ENCODE measurements at regions not wholly inside any gene's neighbourhood (a gene's known extent, or its start where the extent isn't known, plus 50 kb on each side); places are given as distances from the start of the nearest gene placed in this dataset.

DNA sequence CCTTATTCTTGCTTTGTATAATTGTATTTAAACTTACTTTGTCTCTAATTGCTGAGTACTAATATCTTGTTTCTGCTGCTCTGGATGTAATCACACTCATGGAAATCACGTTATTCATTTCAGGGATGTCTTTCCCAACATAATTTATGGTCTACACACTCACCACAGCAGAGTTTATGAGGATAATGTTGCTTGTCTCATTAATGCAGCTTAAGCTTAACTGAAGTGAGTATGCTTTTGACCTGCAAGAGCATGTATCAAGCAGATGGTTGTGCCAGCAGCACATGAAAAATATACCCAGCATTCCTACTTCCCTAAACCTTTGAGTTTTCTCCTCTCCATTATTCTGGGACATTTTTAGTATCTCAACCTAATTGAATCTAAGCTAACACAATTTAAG, 1080.9 kb downstream of the SLITRK5 start:
- intact Hi-C loops (cut with micrococcal nuclease) = no loop called here
- POLR2A ChIA-PET (ENCODE audit: unreplicated experiment) = no interaction called here

More for the DNA sequence above, 1080.9 kb downstream of the SLITRK5 start:
- TF ChIP-seq BHLHE40 (IDR thresholded peaks at IDR 0.05; ENCODE audit: low read depth, low read length) (no peak), SMC3 (IDR thresholded peaks at IDR 0.05; ENCODE audit: low read depth, low read length) (no peak), RAD21 (IDR thresholded peaks at IDR 0.05; ENCODE audit: low read length) (no peak), CHD1 (IDR thresholded peaks at IDR 0.05; ENCODE audit: low read depth, low read length) (no peak), MAFK (IDR thresholded peaks at IDR 0.05; ENCODE audit: low read depth, low read length) (no peak), FOS (IDR thresholded peaks at IDR 0.05; ENCODE audit: low read depth, low read length) (no peak), MXI1 (IDR thresholded peaks at IDR 0.05; ENCODE audit: borderline replicate concordance, low read depth, low read length) (no peak), RFX5 (IDR thresholded peaks at IDR 0.05; ENCODE audit: low read depth, low read length) (no peak), CEBPB (IDR thresholded peaks at IDR 0.05; ENCODE audit: low read depth, low read length) (no peak), RCOR1 (IDR thresholded peaks at IDR 0.05; ENCODE audit: insufficient replicate concordance, low read length) (no peak), ELK1 (IDR thresholded peaks at IDR 0.05; ENCODE audit: borderline replicate concordance, low read depth, low read length) (no peak), MAZ (IDR thresholded peaks at IDR 0.05; ENCODE audit: borderline replicate concordance, low read depth, low read length) (no peak), NFE2L2 (IDR thresholded peaks at IDR 0.05; ENCODE audit: low read depth, low read length) (no peak)
- TF ChIP-seq, protein P1, sequence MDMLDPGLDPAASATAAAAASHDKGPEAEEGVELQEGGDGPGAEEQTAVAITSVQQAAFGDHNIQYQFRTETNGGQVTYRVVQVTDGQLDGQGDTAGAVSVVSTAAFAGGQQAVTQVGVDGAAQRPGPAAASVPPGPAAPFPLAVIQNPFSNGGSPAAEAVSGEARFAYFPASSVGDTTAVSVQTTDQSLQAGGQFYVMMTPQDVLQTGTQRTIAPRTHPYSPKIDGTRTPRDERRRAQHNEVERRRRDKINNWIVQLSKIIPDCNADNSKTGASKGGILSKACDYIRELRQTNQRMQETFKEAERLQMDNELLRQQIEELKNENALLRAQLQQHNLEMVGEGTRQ (IDR thresholded peaks at IDR 0.05; ENCODE audit: low read depth, low read length) = no peak
- TF ChIP-seq, protein P2, sequence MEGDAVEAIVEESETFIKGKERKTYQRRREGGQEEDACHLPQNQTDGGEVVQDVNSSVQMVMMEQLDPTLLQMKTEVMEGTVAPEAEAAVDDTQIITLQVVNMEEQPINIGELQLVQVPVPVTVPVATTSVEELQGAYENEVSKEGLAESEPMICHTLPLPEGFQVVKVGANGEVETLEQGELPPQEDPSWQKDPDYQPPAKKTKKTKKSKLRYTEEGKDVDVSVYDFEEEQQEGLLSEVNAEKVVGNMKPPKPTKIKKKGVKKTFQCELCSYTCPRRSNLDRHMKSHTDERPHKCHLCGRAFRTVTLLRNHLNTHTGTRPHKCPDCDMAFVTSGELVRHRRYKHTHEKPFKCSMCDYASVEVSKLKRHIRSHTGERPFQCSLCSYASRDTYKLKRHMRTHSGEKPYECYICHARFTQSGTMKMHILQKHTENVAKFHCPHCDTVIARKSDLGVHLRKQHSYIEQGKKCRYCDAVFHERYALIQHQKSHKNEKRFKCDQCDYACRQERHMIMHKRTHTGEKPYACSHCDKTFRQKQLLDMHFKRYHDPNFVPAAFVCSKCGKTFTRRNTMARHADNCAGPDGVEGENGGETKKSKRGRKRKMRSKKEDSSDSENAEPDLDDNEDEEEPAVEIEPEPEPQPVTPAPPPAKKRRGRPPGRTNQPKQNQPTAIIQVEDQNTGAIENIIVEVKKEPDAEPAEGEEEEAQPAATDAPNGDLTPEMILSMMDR (conservative IDR thresholded peaks at IDR 0.05; ENCODE audit: low read depth, low read length) = no peak
- Histone ChIP-seq H4K8ac (ENCODE audit: low read depth in 2 of 2, low read length in 2 of 2) (no peak overlapping the region), H2BK5ac (ENCODE audit: low read depth, low read length, poor library complexity, severe bottlenecking) (no peak overlapping the region), H4K20me1 (ENCODE audit: insufficient read depth, low read length) (no peaks in the 10 kb centered on the region), H3K27me3 (ENCODE audit: control insufficient read depth, insufficient read depth, low read length) (no peaks in the 10 kb centered on the region), H2BK15ac (ENCODE audit: low read depth, low read length) (no peak overlapping the region), H3K18ac (ENCODE audit: low read depth, low read length) (no peak overlapping the region), H3K4me3 (ENCODE audit: insufficient read depth, low read depth, low read length) (no peak overlapping the region), H3K27ac (ENCODE audit: insufficient read depth, low read length) (no peak overlapping the region), H3K4ac (ENCODE audit: low read depth, low read length) (no peak overlapping the region), H3K79me1 (ENCODE audit: low read depth in 1 of 2, low read length in 2 of 2) (no peaks in the 10 kb centered on the region), H3K56ac (ENCODE audit: extremely low read depth, insufficient read depth, low read length) (no peak overlapping the region), H3K9me3 (ENCODE audit: control insufficient read depth, insufficient read depth, low read length) (0 out of 2 replicates have a peak, but pooled peaks cover 1% of the 10 kb centered on the region), H4K5ac (ENCODE audit: low read depth, low read length) (no peak overlapping the region), H3K4me1 (ENCODE audit: control insufficient read depth, insufficient read depth, low read length) (no peaks in the 10 kb centered on the region), H4K91ac (ENCODE audit: insufficient read depth, low read depth, low read length) (no peak overlapping the region), H2BK20ac (ENCODE audit: low read depth, low read length) (no peak overlapping the region), H3K23ac (ENCODE audit: low read depth, low read length) (no peak overlapping the region), H3K14ac (replicated peaks; ENCODE audit: low read depth, low read length) (no peak overlapping the region), H3K4me2 (ENCODE audit: low read depth, low read length) (no peak overlapping the region), H3K36me3 (ENCODE audit: control insufficient read depth, insufficient read depth, low read length) (no peaks in the 10 kb centered on the region), H2BK120ac (ENCODE audit: low read depth, low read length) (no peak overlapping the region), H2AFZ (replicated peaks; ENCODE audit: low read length, poor library complexity) (no peak overlapping the region), H2AK9ac (replicated peaks; ENCODE audit: low read depth, low read length, poor library complexity) (no peak overlapping the region), H3K9me1 (ENCODE audit: insufficient read depth, low read length) (no peaks in the 10 kb centered on the region), H3K9ac (ENCODE audit: low read depth, low read length) (no peak overlapping the region), H2AK5ac (ENCODE audit: low read depth, low read length) (no peak overlapping the region)
- no TSS peak for BruUV-seq (replicated peaks)
- no CpG with 5 or more reads among the region's 1 CpG for WGBS, 2 experiments (ENCODE audit: extremely low coverage in 2 of 2, insufficient read length in 1 of 2)
- dilution Hi-C loops (cut with HindIII; ENCODE audit: low sequenced_read_pairs, unreplicated experiment) = no loop called here
- no peak for DNase-seq
- in situ Hi-C loops (cut with MboI; ENCODE audit: low sequenced_read_pairs) = no loop called here
- ATAC-seq (ENCODE audit: low read depth) = no peak
- CTCF ChIA-PET = no interaction called here

All from IMR-90 (cell line).